ENCODE measurements at regions not wholly inside any gene's neighbourhood (a gene's known extent, or its start where the extent isn't known, plus 50 kb on each side); places are given as distances from the start of the nearest gene placed in this dataset.

DNA sequence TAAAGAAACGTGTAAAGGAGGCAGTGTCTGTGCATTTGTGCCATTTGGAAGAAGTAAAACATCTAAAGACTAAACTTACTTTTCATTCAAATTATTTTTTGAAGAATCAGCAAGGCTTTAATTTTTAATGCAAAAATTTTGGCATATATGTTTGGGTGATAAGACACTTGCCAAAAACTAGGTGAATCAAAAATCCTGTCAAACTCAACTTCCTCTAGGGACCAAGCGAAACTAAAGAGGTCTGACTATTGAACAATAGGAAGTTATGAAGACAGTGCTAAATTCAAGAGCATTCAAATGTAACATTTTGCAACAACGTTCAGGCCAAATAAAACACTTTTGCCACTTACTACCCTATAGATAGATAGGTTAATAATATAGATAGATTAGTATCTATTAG lies 306.1 kb downstream of the NOL4 start:
- no peak for DNase-seq (ENCODE audit: low read depth, low spot score)
- POLR2A ChIA-PET = no interaction called here
- TF ChIP-seq, protein P1, sequence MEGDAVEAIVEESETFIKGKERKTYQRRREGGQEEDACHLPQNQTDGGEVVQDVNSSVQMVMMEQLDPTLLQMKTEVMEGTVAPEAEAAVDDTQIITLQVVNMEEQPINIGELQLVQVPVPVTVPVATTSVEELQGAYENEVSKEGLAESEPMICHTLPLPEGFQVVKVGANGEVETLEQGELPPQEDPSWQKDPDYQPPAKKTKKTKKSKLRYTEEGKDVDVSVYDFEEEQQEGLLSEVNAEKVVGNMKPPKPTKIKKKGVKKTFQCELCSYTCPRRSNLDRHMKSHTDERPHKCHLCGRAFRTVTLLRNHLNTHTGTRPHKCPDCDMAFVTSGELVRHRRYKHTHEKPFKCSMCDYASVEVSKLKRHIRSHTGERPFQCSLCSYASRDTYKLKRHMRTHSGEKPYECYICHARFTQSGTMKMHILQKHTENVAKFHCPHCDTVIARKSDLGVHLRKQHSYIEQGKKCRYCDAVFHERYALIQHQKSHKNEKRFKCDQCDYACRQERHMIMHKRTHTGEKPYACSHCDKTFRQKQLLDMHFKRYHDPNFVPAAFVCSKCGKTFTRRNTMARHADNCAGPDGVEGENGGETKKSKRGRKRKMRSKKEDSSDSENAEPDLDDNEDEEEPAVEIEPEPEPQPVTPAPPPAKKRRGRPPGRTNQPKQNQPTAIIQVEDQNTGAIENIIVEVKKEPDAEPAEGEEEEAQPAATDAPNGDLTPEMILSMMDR (IDR thresholded peaks at IDR 0.05; ENCODE audit: insufficient read depth, low read length, missing control alignments) = no peak
- H3K4me3 ChIP-seq (ENCODE audit: low read depth, low read length) = no peak overlapping the region
- CTCF ChIA-PET = no interaction called here

DNA sequence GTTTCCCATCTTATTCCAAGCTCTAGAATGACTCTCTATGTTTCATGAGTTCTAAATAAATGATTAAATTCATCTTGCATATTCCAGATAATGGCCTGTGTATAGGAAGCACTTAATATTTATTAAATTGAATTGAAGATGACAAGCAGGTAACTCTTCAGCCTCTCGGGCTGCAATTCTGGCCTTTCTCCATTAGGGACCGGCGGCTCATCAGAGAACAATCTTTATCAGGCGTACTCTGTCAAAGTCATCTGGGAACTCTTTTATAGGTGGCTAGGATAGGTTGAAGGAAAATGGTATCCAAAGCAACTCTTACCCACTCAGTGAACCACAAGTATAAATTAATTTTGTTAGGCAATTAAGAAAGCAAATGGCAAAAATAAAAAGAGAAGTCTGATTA lies 308.5 kb downstream of the NOL4 start:
- ChIA-PET CTCF (no interaction called here), POLR2A (no interaction called here)
- DNase-seq (ENCODE audit: low read depth, low spot score) = no peak
- TF ChIP-seq, protein P1 (IDR thresholded peaks at IDR 0.05; ENCODE audit: insufficient read depth, low read length, missing control alignments) = no peak
- H3K4me3 ChIP-seq (ENCODE audit: low read depth, low read length) = no peak overlapping the region

DNA sequence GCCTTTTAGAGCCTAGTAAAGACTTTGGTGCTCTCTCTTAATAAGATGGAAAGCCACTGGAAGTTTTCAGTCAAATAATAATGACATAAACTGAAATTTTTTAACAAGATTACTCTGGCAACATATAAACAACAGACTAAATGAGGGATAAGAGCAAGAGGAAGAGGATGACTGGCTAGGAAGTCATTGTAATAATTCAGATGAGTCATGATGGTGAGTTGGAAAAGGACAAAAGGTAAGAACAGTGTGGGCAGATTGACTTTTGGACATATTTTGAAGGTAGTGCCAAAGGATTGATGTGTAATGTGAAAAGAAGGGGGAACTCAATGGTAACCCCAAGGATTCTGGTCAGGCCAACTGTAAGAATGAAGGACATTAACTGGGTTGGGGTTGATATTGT lies 310.3 kb downstream of the NOL4 start:
- CTCF ChIA-PET = no interaction called here
- no peak for DNase-seq (ENCODE audit: low read depth, low spot score)
- no peak overlapping the region for H3K4me3 ChIP-seq (ENCODE audit: low read depth, low read length)
- POLR2A ChIA-PET = no interaction called here
- TF ChIP-seq, protein P1 (IDR thresholded peaks at IDR 0.05; ENCODE audit: insufficient read depth, low read length, missing control alignments) = no peak

DNA sequence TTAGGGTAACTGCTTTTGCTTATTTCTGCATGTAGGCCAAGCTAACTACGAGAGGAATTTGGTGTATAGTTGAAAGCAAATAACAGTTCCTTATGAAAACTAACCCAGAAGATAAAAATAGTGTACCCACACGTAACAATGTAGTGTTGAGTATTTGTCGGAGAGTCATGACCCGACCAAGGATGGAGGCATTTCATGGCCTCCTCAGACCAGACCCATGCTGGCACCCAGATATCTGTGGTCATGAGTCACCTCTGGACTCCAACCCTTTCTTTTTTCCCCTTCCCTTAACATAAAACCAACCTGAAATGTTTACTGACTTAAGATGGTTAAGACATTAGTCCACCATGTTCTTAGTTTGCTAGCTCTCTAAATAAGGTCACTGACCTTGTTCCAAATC lies 318.7 kb downstream of the NOL4 start:
- ChIA-PET POLR2A (no interaction called here), CTCF (no interaction called here)
- TF ChIP-seq, protein P1 (IDR thresholded peaks at IDR 0.05; ENCODE audit: insufficient read depth, low read length, missing control alignments) = no peak
- no peak overlapping the region for H3K4me3 ChIP-seq (ENCODE audit: low read depth, low read length)
- DNase-seq (ENCODE audit: low read depth, low spot score) = no peak

DNA sequence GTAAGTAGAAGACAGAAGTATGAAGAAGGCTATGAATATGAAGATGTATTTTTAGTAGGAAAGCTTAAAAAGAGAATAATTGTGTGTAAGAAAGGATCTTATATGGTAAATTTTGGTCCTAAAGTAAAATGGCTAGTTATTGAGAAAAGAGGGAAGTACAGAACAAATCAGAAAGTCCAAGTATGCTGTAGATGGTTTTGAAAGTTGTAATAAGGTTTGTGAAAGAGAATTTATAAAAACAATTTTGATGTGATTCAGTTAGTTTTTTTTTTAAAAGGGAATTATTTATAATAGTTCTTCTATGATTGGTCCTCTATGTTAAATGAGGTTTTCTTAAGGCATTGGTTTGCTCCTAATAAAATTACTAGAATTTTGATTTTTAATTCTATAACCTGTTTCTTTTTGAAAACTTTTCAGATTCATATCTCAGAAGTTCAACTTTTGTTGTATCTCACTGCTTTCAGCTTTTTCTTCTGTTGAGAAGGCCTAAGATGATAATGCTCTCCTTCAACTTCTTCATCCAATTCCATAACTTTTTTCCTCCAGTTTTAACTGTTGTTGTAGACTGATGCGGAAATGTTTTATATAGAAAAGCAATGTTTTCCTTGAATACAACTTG lies 322.7 kb downstream of the NOL4 start:
- TF ChIP-seq, protein P1 (IDR thresholded peaks at IDR 0.05; ENCODE audit: insufficient read depth, low read length, missing control alignments) = no peak
- H3K4me3 ChIP-seq (ENCODE audit: low read depth, low read length) = no peak overlapping the region
- DNase-seq (ENCODE audit: low read depth, low spot score) = no peak
- ChIA-PET CTCF (no interaction called here), POLR2A (no interaction called here)

DNA sequence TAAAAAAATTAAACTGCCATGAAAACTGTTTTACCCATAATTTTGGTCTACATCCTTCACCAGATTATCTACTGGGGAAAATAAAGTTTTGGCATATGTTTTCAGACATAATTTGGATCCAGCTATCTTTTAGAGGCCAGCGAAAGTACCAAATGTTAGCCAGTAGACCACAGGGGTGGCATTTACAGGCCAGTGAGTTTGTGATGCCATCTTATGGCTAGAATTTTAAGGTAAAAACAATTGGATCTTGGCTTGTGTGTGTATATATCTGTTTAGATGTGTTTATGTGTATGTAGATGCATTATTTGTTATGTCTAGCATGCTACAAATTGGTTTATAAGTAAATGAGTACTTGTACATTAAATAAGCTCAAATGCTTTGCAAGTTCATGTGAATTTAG lies 322.6 kb downstream of the ASXL3 start:
- POLR2A ChIA-PET = no interaction called here
- no peak for DNase-seq (ENCODE audit: low read depth, low spot score)
- no peak overlapping the region for H3K4me3 ChIP-seq (ENCODE audit: low read depth, low read length)
- CTCF ChIA-PET = no interaction called here
- TF ChIP-seq, protein P1 (IDR thresholded peaks at IDR 0.05; ENCODE audit: insufficient read depth, low read length, missing control alignments) = no peak
